ENCODE measurements at regions not wholly inside any gene's neighbourhood (a gene's known extent, or its start where the extent isn't known, plus 50 kb on each side); places are given as distances from the start of the nearest gene placed in this dataset.

DNA sequence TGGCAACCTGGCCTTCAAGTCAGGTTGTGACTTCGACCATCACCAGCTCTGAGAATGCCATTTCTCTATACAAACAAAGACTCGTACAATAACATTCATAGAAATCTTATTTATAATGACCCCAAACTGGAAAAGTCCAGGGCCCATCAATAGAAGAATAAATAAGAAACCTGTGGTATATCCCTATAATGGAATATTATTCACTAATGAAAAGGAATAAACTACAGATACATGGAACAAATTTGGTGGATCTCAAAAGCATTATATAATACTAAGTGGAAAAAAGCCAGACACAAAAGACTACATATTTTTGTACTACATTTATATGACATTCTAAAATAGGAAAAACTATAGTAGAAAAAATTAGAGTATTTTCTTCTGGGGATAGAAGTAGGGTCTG is 109.4 kb upstream of the INPP4B start:
- Histone ChIP-seq H3K9me3 (ENCODE audit: control insufficient read depth, low read length) (peaks cover 3% of the 10 kb centered on the region), H3K4me1 (ENCODE audit: control insufficient read depth in 1 of 2, insufficient read depth in 2 of 2, low read length in 2 of 2) (no peaks in the 10 kb centered on the region), H3K4me3 (ENCODE audit: low read length in 2 of 2) (no peak overlapping the region), H3K36me3 (ENCODE audit: control insufficient read depth in 1 of 2, insufficient read depth in 2 of 2, low read length in 1 of 2) (no peaks in the 10 kb centered on the region), H3K27me3 (ENCODE audit: control insufficient read depth in 1 of 2, insufficient read depth in 2 of 2, low read length in 1 of 2) (no peaks in the 10 kb centered on the region), H3K27ac (ENCODE audit: low read depth in 1 of 2, low read length in 2 of 2) (no peak overlapping the region)
- DNase-seq: no peak
- ATAC-seq (ENCODE audit: low FRiP score): no peak
- intact Hi-C loops (cut with DNase I): no loop called here
- 98% methylated on average over 2 of the region's 2 CpGs for WGBS, 2 donors

DNA sequence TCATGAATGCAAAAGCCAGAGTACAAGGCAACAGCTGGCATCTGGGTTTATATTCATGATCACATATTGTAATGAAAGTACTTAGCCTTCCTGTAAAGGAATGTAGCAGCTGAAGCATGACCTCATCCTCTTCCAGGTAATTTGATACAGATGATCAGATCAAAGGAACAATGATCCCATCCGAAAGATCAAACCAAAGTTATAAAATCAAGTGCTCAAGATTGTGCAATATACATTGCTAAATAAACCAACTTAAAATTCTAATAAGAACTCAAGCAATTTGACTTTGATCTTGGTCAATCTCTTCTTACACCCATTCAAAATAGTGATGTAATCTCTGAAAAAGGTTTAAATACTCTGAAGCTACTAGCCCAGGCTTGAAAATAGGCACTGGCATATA is 113.1 kb upstream of the INPP4B start:
- WGBS, 2 donors: 50 to 78% methylated on average over 1 of the region's 1 CpG
- DNase-seq: no peak
- H3K27ac ChIP-seq (ENCODE audit: low read depth in 1 of 2, low read length in 2 of 2): no peak overlapping the region

DNA sequence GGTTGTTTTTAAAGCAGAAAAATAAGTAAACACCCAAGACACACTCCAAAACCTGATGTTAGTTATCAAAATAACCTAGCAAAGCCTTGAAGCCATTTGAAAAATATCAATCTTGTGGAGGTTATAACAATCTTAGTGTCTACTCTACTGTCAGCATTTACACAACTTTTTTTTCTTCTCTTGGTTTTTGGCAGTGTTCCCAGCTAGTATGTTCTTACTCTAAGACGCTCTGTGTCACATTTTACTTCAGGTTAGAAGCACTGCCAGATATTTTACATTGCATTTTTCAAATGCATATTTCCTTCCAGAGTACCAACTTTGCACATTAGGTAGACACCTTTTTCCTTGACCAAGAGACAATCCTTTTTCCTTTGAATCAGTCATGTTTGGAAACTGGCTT is 114.0 kb upstream of the INPP4B start:
- intact Hi-C loops (cut with DNase I): no loop called here
- no peaks in the 10 kb centered on the region for H3K36me3 ChIP-seq (ENCODE audit: control insufficient read depth in 1 of 2, insufficient read depth in 2 of 2, low read length in 1 of 2)
- H3K27me3 ChIP-seq (ENCODE audit: control insufficient read depth in 1 of 2, insufficient read depth in 2 of 2, low read length in 1 of 2): no peaks in the 10 kb centered on the region
- ATAC-seq (ENCODE audit: low FRiP score) (no peak), DNase-seq (no peak)
- WGBS, 2 donors: 13 to 14% methylated on average over 1 of the region's 1 CpG
- peaks cover 3% of the 10 kb centered on the region for H3K9me3 ChIP-seq (ENCODE audit: control insufficient read depth, low read length)
- H3K4me3 ChIP-seq (ENCODE audit: low read length in 2 of 2): no peak overlapping the region
- H3K27ac ChIP-seq (ENCODE audit: low read depth in 1 of 2, low read length in 2 of 2): no peak overlapping the region
- no peaks in the 10 kb centered on the region for H3K4me1 ChIP-seq (ENCODE audit: control insufficient read depth in 1 of 2, insufficient read depth in 2 of 2, low read length in 2 of 2)

More for the DNA sequence above, 113.1 kb upstream of the INPP4B start:
- ATAC-seq (ENCODE audit: low FRiP score): no peak
- intact Hi-C loops (cut with DNase I): no loop called here
- Histone ChIP-seq H3K9me3 (ENCODE audit: control insufficient read depth, low read length) (peaks cover 3% of the 10 kb centered on the region), H3K4me3 (ENCODE audit: low read length in 2 of 2) (no peak overlapping the region), H3K36me3 (ENCODE audit: control insufficient read depth in 1 of 2, insufficient read depth in 2 of 2, low read length in 1 of 2) (no peaks in the 10 kb centered on the region), H3K27me3 (ENCODE audit: control insufficient read depth in 1 of 2, insufficient read depth in 2 of 2, low read length in 1 of 2) (no peaks in the 10 kb centered on the region), H3K4me1 (ENCODE audit: control insufficient read depth in 1 of 2, insufficient read depth in 2 of 2, low read length in 2 of 2) (no peaks in the 10 kb centered on the region)

DNA sequence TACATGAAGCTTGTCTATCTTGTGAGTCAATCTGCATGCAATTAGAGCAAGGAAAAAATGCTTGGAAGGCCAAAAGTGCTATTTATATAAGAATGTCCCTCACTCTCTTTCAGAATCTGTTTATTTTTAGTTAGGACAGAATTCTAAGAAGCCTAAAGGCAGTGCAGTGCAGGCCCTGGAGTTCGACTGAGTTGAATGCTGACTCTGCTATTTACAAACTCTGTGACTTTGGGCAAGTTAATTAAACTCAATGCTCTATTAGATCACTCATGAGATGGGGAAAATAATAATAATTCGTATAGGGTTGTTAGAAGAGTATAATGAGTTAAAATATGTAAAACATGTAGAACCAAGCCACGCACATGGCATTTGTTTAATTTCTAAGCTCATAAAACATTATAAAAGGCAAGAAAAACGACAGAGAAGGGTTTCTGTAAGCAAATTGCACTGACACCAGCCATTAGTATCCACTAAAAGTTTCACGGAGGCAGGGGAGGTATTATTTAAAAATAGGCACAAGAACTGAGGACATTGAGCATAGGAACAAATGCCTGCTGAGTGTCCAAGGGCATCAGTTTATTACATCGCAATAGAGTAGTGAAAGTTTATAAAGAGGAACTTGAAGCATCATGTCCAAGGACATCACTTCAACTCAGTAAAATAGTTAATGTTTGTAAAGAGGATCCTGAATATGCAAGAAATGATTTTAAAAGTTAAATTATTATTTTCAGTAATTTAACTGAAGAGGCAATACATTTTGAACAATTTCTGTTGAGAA is 115.0 kb upstream of the INPP4B start:
- WGBS, 2 donors: 55 to 65% methylated on average over 6 of the region's 6 CpGs
- intact Hi-C loops (cut with DNase I): no loop called here
- Histone ChIP-seq H3K9me3 (ENCODE audit: control insufficient read depth, low read length) (no peaks in the 10 kb centered on the region), H3K36me3 (ENCODE audit: control insufficient read depth in 1 of 2, insufficient read depth in 2 of 2, low read length in 1 of 2) (no peaks in the 10 kb centered on the region), H3K27me3 (ENCODE audit: control insufficient read depth in 1 of 2, insufficient read depth in 2 of 2, low read length in 1 of 2) (no peaks in the 10 kb centered on the region), H3K4me1 (ENCODE audit: control insufficient read depth in 1 of 2, insufficient read depth in 2 of 2, low read length in 2 of 2) (no peaks in the 10 kb centered on the region), H3K4me3 (ENCODE audit: low read length in 2 of 2) (no peak overlapping the region), H3K27ac (ENCODE audit: low read depth in 1 of 2, low read length in 2 of 2) (no peak overlapping the region)
- DNase-seq (no peak), ATAC-seq (ENCODE audit: low FRiP score) (no peak)

DNA sequence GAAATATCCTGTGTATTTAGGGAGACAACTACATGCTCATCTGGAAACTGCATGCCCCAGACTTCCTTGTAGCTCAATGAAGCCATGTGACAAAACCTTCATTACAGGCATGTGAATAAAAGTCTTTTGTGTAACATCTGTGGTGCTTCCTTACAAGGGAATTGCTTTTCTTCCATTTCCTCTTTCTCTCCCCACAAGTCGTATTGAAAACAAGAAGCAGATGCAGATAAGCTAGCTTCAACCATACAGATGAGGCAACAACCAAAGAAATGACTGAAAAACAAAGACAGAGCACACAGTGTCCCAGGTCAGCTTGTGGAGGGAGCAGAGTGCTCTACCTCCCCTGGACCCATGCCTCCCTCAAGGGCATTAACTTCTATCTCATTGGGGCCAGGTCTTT is 115.8 kb upstream of the INPP4B start:
- no peaks in the 10 kb centered on the region for H3K27me3 ChIP-seq (ENCODE audit: control insufficient read depth in 1 of 2, insufficient read depth in 2 of 2, low read length in 1 of 2)
- no peak for ATAC-seq (ENCODE audit: low FRiP score)
- H3K27ac ChIP-seq (ENCODE audit: low read depth in 1 of 2, low read length in 2 of 2): no peak overlapping the region
- no peaks in the 10 kb centered on the region for H3K36me3 ChIP-seq (ENCODE audit: control insufficient read depth in 1 of 2, insufficient read depth in 2 of 2, low read length in 1 of 2)
- H3K4me1 ChIP-seq (ENCODE audit: control insufficient read depth in 1 of 2, insufficient read depth in 2 of 2, low read length in 2 of 2): no peaks in the 10 kb centered on the region
- H3K9me3 ChIP-seq (ENCODE audit: control insufficient read depth, low read length): no peaks in the 10 kb centered on the region
- no peak for DNase-seq
- intact Hi-C loops (cut with DNase I): no loop called here
- H3K4me3 ChIP-seq (ENCODE audit: low read length in 2 of 2): no peak overlapping the region
- 27 to 32% methylated on average over 1 of the region's 1 CpG for WGBS, 2 donors

DNA sequence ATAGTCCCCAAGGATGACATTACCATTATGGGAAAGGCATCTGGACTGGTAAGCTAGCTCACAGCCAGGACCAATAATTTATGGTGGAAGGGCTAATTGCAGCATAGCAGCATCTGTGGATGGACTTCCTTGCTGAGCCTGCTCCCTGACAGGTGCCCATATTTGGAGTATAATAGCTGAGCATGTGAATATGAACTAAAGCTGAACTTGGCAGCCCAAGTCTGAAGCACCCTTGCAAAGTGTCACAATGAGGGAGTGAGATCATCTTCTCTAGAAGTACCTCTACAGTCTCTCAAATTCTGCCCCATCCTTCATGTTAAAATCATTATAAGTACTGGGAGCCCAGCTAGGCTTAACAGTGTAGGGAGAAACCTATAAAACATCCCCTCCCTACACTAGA is 128.2 kb upstream of the INPP4B start:
- Histone ChIP-seq H3K27ac (ENCODE audit: low read depth in 1 of 2, low read length in 2 of 2) (no peak overlapping the region), H3K9me3 (ENCODE audit: control insufficient read depth, low read length) (no peaks in the 10 kb centered on the region), H3K36me3 (ENCODE audit: control insufficient read depth in 1 of 2, insufficient read depth in 2 of 2, low read length in 1 of 2) (no peaks in the 10 kb centered on the region), H3K4me1 (ENCODE audit: control insufficient read depth in 1 of 2, insufficient read depth in 2 of 2, low read length in 2 of 2) (no peaks in the 10 kb centered on the region), H3K4me3 (ENCODE audit: low read length in 2 of 2) (no peak overlapping the region), H3K27me3 (ENCODE audit: control insufficient read depth in 1 of 2, insufficient read depth in 2 of 2, low read length in 1 of 2) (no peaks in the 10 kb centered on the region)
- DNase-seq (no peak), ATAC-seq (ENCODE audit: low FRiP score) (no peak)
- intact Hi-C loops (cut with DNase I): no loop called here

DNA sequence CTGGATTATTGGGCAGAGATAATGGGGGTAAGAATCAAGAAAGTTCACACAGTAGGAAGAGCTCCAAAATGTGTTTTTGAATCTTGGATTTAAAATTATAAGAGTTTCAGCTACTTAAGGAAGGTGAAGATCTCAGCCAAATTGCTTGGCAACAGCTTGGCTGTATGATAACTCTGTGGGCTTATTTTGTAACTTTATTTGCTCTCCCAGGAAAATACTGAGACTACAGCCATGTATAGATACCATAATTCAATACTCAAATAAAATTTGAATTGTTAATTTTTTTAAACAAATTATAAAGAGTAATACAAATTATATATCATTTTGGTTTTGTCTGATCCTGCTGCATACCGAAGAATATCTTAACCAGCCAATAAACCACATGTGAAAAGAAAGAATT is 129.5 kb upstream of the INPP4B start:
- ATAC-seq (ENCODE audit: low FRiP score) (no peak), DNase-seq (no peak)
- intact Hi-C loops (cut with DNase I): no loop called here
- Histone ChIP-seq H3K27me3 (ENCODE audit: control insufficient read depth in 1 of 2, insufficient read depth in 2 of 2, low read length in 1 of 2) (no peaks in the 10 kb centered on the region), H3K27ac (ENCODE audit: low read depth in 1 of 2, low read length in 2 of 2) (no peak overlapping the region), H3K36me3 (ENCODE audit: control insufficient read depth in 1 of 2, insufficient read depth in 2 of 2, low read length in 1 of 2) (no peaks in the 10 kb centered on the region), H3K4me1 (ENCODE audit: control insufficient read depth in 1 of 2, insufficient read depth in 2 of 2, low read length in 2 of 2) (no peaks in the 10 kb centered on the region), H3K9me3 (ENCODE audit: control insufficient read depth, low read length) (no peaks in the 10 kb centered on the region), H3K4me3 (ENCODE audit: low read length in 2 of 2) (no peak overlapping the region)
- WGBS, 2 donors: 57 to 95% methylated on average over 1 of the region's 1 CpG

DNA sequence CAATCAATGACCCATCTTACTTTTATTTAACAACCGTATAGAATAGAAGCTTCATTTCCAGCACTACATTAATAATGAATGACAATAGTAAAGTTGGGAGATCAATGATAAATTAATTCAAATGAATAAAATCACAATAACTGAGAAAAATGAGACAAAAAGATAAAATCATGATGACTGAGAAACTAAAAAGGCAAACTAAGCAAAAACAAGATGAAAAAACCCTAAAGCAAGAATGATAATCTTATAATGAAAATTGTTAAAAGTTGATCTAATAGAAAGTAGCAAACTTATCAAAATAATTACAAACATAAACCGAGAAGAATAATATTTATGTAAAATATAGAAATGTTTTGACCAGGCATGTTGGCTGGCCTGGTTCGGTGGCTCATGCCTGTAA is 130.4 kb upstream of the INPP4B start:
- H3K36me3 ChIP-seq (ENCODE audit: control insufficient read depth in 1 of 2, insufficient read depth in 2 of 2, low read length in 1 of 2): no peaks in the 10 kb centered on the region
- WGBS, 2 donors: 57 to 78% methylated on average over 3 of the region's 3 CpGs
- intact Hi-C loops (cut with DNase I): no loop called here
- no peaks in the 10 kb centered on the region for H3K4me1 ChIP-seq (ENCODE audit: control insufficient read depth in 1 of 2, insufficient read depth in 2 of 2, low read length in 2 of 2)
- no peak overlapping the region for H3K4me3 ChIP-seq (ENCODE audit: low read length in 2 of 2)
- DNase-seq (no peak), ATAC-seq (ENCODE audit: low FRiP score) (no peak)
- no peak overlapping the region for H3K27ac ChIP-seq (ENCODE audit: low read depth in 1 of 2, low read length in 2 of 2)
- H3K27me3 ChIP-seq (ENCODE audit: control insufficient read depth in 1 of 2, insufficient read depth in 2 of 2, low read length in 1 of 2): no peaks in the 10 kb centered on the region
- H3K9me3 ChIP-seq (ENCODE audit: control insufficient read depth, low read length): no peaks in the 10 kb centered on the region

DNA sequence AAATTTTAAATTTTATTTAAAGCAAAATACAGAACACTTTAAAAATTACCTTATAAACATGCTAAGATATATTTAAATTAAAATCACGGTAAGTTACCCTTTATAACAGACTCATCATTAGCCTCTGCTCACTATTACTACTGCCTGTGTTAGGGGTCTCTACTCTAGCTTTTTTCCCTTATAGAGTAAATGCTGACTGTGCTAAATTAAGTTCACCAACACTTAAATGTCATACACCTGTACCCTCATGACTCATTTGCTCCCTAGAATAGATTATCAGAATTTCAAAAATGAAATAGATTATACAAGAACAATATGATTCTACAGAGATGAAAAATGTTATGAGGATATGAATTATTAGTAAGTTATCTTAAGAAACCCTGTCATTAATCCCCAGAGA is 131.1 kb upstream of the INPP4B start:
- DNase-seq: no peak
- Histone ChIP-seq H3K27ac (ENCODE audit: low read depth in 1 of 2, low read length in 2 of 2) (no peak overlapping the region), H3K9me3 (ENCODE audit: control insufficient read depth, low read length) (no peaks in the 10 kb centered on the region), H3K4me1 (ENCODE audit: control insufficient read depth in 1 of 2, insufficient read depth in 2 of 2, low read length in 2 of 2) (no peaks in the 10 kb centered on the region), H3K27me3 (ENCODE audit: control insufficient read depth in 1 of 2, insufficient read depth in 2 of 2, low read length in 1 of 2) (no peaks in the 10 kb centered on the region), H3K36me3 (ENCODE audit: control insufficient read depth in 1 of 2, insufficient read depth in 2 of 2, low read length in 1 of 2) (no peaks in the 10 kb centered on the region), H3K4me3 (ENCODE audit: low read length in 2 of 2) (no peak overlapping the region)
- 94 to 100% methylated on average over 1 of the region's 1 CpG for WGBS, 2 donors
- intact Hi-C loops (cut with DNase I): no loop called here
- no peak for ATAC-seq (ENCODE audit: low FRiP score)

Data from aorta (tissue), 5 donors.